Karpas-422 (cell line): ENCODE measurements at regions not wholly inside any gene's neighbourhood (a gene's known extent, or its start where the extent isn't known, plus 50 kb on each side); places are given as distances from the start of the nearest gene placed in this dataset.
"Not testable (repeated sequence)": the region's sequence is repeated elsewhere in the genome, so short reads cannot be mapped to it uniquely, and the experiment has no call there.

Source experiments
- DNase-seq: peaks from one replicate; pipeline ENCODE4 v3.0.0-alpha.2; 2015
- H2AFZ ChIP-seq: fragments of 200-600 bp; sonication (generic); 2 replicates; pipeline ENCODE4 v1.6.1; 2014; ENCODE audit warnings: antibody characterized with exemption, low read length, mixed read lengths
- H3K27ac ChIP-seq: fragments of 200-600 bp; sonication (generic); 2 replicates; pipeline ENCODE4 v1.5.1; 2014; ENCODE audit warnings: mild to moderate bottlenecking, low read length, moderate library complexity
- H3K27me3 ChIP-seq: fragments of 200-600 bp; sonication (generic); 2 replicates; pipeline ENCODE4 v1.6.1; 2014; ENCODE audit warnings: low read length, mixed read lengths
- H3K36me3 ChIP-seq: fragments of 200-600 bp; sonication (generic); 2 replicates; pipeline ENCODE4 v1.6.1; 2014; ENCODE audit warnings: low read length, mixed read lengths; ENCODE audit not compliant: insufficient read depth
- H3K4me1 ChIP-seq: fragments of 200-600 bp; sonication (generic); 2 replicates; pipeline ENCODE4 v1.6.1; 2014; ENCODE audit warnings: mild to moderate bottlenecking, low read length, mixed read lengths
- H3K4me2 ChIP-seq: fragments of 200-600 bp; sonication (generic); 2 replicates; pipeline ENCODE4 v1.6.1; 2014; ENCODE audit warnings: low read length, low read depth, mild to moderate bottlenecking; ENCODE audit not compliant: poor library complexity, severe bottlenecking
- H3K4me3 ChIP-seq: fragments of 200-600 bp; sonication (generic); 2 replicates; pipeline ENCODE4 v1.5.1; 2014; ENCODE audit warnings: mild to moderate bottlenecking, antibody characterized with exemption, low read length, mixed read lengths
- H3K79me2 ChIP-seq: fragments of 200-600 bp; sonication (generic); 2 replicates; pipeline ENCODE4 v1.6.1; 2014; ENCODE audit warnings: mild to moderate bottlenecking, low read length, mixed read lengths
- H3K9ac ChIP-seq: fragments of 200-600 bp; sonication (generic); 2 replicates; pipeline ENCODE4 v1.6.0; 2014; ENCODE audit warnings: low read length
- H3K9me2 ChIP-seq: fragments of 200-600 bp; sonication (generic), shearing (Covaris generic); replicated peaks from 2 replicates; pipeline ENCODE4 v1.6.0; 2014; ENCODE audit warnings: mild to moderate bottlenecking, low read length, moderate library complexity; ENCODE audit not compliant: insufficient read depth
- H3K9me3 ChIP-seq: fragments of 300-700, 200-600 bp; sonication (generic); 2 replicates; pipeline ENCODE4 v1.6.1; 2014; ENCODE audit warnings: low read length, mixed read lengths
- H4K20me1 ChIP-seq: fragments of 200-600 bp; sonication (generic); 2 replicates; pipeline ENCODE4 v1.6.1; 2014; ENCODE audit warnings: mild to moderate bottlenecking, antibody characterized with exemption, low read length, low read depth; ENCODE audit not compliant: insufficient read depth

DNA sequence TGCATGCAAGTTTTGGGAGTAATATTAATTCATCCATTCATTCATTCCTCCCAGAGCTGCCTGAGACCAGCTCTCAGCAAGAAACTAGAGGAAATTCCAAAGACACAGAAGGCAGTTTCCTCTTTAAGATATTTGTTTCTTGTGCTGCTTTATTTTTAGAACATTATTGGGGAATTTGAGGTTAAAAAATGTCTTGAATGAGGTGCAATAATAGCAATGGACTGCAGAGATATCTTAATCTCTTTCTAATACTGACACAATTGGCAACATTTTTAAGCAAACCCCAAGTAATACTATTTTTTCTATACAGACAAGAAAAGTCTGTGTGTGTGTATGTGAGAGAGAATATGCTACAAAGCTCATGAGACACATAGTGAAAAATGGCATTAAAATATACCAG, 190.2 kb upstream of the USP15 start:
- H3K27ac ChIP-seq = no peak overlapping the region
- no peak overlapping the region for H3K4me2 ChIP-seq
- no peaks in the 10 kb centered on the region for H3K27me3 ChIP-seq
- no peak overlapping the region for H2AFZ ChIP-seq
- no peaks in the 10 kb centered on the region for H3K79me2 ChIP-seq
- no peaks in the 10 kb centered on the region for H4K20me1 ChIP-seq
- H3K4me3 ChIP-seq = no peak overlapping the region
- H3K9me3 ChIP-seq = no peaks in the 10 kb centered on the region
- no peaks in the 10 kb centered on the region for H3K36me3 ChIP-seq
- no peak overlapping the region for H3K9ac ChIP-seq
- no peak for DNase-seq
- H3K9me2 ChIP-seq = no peaks in the 10 kb centered on the region
- no peaks in the 10 kb centered on the region for H3K4me1 ChIP-seq

DNA sequence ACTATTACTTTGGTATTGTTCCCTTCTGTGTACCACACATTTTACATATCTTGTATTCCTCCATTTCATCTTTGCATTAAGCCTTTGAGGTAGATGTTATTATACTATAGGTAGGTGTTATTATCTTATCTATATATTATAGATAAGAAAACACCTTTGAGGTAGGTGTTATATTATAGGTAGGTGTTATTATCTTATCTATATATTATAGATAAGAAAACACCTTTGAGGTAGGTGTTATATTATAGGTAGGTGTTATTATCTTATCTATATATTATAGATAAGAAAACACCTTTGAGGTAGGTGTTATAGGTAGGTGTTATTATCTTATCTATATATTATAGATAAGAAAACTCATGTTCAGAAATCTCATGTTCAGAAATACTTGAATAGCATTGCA, 187.0 kb upstream of the USP15 start:
- H3K9me3 ChIP-seq, H3K4me3 ChIP-seq, H2AFZ ChIP-seq, H3K4me2 ChIP-seq, H3K4me1 ChIP-seq, H4K20me1 ChIP-seq, H3K36me3 ChIP-seq, DNase-seq, H3K27ac ChIP-seq, H3K79me2 ChIP-seq, H3K27me3 ChIP-seq, H3K9ac ChIP-seq, H3K9me2 ChIP-seq: not testable (repeated sequence)

DNA sequence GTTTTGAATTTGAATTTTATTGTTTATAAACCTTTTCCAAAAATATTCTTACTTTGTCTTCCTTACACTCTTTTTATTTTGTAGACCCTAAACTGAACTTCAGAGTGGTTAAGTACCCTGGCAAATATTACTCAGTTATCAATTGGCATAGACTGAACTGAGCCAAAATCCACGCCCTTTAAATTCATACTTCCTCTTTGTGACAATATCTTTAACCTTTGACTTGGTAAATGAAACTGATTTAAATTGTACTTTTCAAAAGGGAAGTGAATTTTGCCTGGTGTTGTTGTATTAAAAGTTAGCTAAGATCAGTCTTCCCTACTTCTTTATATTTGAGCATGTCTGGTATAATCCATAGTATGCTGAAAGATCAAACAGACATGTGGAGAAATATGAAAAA, 184.3 kb upstream of the USP15 start:
- H3K9me2 ChIP-seq = no peaks in the 10 kb centered on the region
- no peaks in the 10 kb centered on the region for H3K79me2 ChIP-seq
- H3K27me3 ChIP-seq = no peaks in the 10 kb centered on the region
- H4K20me1 ChIP-seq = no peaks in the 10 kb centered on the region
- no peak for DNase-seq
- H3K36me3 ChIP-seq = no peaks in the 10 kb centered on the region
- no peak overlapping the region for H3K9ac ChIP-seq
- no peaks in the 10 kb centered on the region for H3K4me1 ChIP-seq
- no peak overlapping the region for H3K4me2 ChIP-seq
- H2AFZ ChIP-seq = no peak overlapping the region
- H3K27ac ChIP-seq = no peak overlapping the region
- H3K4me3 ChIP-seq = no peak overlapping the region
- no peaks in the 10 kb centered on the region for H3K9me3 ChIP-seq

DNA sequence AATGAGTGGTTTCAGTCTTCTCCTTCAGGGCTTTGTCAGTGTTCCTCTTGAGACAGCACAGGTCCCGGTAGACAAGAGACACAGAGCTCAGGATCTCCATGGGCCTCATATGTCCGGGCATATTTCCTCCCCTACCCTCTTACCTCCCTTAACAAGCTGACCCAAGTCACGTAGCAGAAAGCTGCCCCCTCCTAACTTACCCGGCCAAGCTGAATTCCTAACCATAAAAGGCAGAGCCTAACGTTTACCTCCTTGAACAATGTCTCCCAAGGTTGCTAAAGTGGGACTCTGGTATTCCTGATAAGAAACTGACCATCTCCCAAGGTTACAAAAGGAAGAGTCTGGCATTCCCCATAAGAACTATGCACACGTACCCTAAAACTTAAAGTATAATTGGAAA, 182.2 kb upstream of the USP15 start:
- H3K9me2 ChIP-seq = no peaks in the 10 kb centered on the region
- DNase-seq = no peak

DNA sequence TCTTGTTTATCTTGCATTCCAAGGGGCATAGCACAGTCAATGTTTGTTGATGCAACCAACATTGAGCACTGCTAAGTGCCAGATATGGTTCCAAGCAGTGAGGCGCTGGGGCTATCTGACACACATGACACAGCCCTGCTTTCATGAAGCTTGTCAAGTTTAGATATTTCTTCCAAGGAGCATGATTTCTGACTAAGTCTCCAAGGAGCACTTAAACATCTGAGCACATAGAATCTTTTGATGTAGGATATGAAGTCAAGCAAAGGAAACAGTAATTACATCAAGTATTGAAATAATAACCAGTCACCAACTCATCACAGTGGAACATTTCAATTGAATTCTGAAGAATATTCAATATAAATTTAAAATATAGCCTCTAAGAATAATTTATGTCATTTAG, 177.8 kb upstream of the USP15 start:
- no peak overlapping the region for H3K4me3 ChIP-seq
- no peaks in the 10 kb centered on the region for H4K20me1 ChIP-seq
- no peak for DNase-seq
- H3K9me2 ChIP-seq = no peaks in the 10 kb centered on the region
- H3K9me3 ChIP-seq = no peaks in the 10 kb centered on the region
- H2AFZ ChIP-seq = no peak overlapping the region
- no peaks in the 10 kb centered on the region for H3K79me2 ChIP-seq
- peaks cover 3% of the 10 kb centered on the region; the same call in 1 of the 2 replicates for H3K4me1 ChIP-seq
- H3K9ac ChIP-seq = no peak overlapping the region
- H3K36me3 ChIP-seq = no peaks in the 10 kb centered on the region
- H3K27me3 ChIP-seq = no peaks in the 10 kb centered on the region
- no peak overlapping the region for H3K4me2 ChIP-seq
- no peak overlapping the region for H3K27ac ChIP-seq

More for the DNA sequence above, 182.2 kb upstream of the USP15 start:
- Histone ChIP-seq H3K4me1 (peaks cover under 1% of the 10 kb centered on the region; the same call in 1 of the 2 replicates), H3K9ac (no peak overlapping the region), H2AFZ (no peak overlapping the region), H3K9me3 (no peaks in the 10 kb centered on the region), H4K20me1 (no peaks in the 10 kb centered on the region), H3K27ac (no peak overlapping the region), H3K79me2 (no peaks in the 10 kb centered on the region), H3K4me3 (no peak overlapping the region), H3K4me2 (no peak overlapping the region), H3K36me3 (no peaks in the 10 kb centered on the region), H3K27me3 (no peaks in the 10 kb centered on the region)

DNA sequence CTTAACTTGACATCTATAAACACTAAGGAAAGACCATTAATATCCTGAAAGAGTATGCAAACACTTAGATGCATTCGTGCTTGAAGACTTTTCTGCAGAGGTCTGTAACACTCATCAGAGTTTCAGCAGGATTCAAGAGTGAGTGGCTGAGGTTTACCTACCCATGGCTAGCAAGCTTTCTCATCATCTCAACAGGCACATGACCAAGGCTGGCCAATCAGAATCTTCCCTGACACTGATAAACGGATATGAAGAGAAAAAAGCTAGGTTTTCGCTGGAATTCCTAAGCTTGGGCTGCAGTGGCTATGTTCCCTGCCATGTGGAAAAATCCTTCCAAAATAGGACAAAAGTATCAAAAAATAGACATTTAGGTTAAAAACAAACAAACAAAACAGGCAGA, 162.1 kb upstream of the USP15 start:
- peak; percentile 46 for DNase-seq
- no peaks in the 10 kb centered on the region for H3K79me2 ChIP-seq
- H2AFZ ChIP-seq = no peak overlapping the region
- H3K27me3 ChIP-seq = no peaks in the 10 kb centered on the region
- H3K4me2 ChIP-seq = no peak overlapping the region
- no peaks in the 10 kb centered on the region for H3K9me3 ChIP-seq
- H3K9me2 ChIP-seq = no peaks in the 10 kb centered on the region
- H4K20me1 ChIP-seq = no peaks in the 10 kb centered on the region
- H3K9ac ChIP-seq = no peak overlapping the region
- H3K4me1 ChIP-seq = no peaks in the 10 kb centered on the region
- H3K36me3 ChIP-seq = no peaks in the 10 kb centered on the region
- no peak overlapping the region for H3K4me3 ChIP-seq
- H3K27ac ChIP-seq = no peak overlapping the region

DNA sequence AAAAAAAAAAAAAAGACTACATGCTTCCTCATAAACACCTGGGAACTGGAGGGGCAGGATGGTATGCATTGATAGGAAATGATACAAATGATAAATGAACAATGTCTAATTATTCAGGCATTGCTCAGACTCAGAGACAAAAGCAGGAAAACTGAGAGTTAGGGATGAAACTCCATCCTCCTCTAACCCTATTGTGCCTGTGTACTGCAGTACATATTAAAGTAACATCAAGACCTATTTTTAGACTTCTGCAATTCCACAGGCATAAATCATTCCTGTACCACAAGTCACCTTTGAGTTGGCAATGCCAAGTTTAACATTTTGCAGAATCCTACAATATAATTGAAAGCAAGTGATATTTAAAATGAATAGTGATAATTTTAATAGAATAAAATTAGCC, 156.5 kb upstream of the USP15 start:
- Histone ChIP-seq H3K4me2 (no peak overlapping the region), H3K79me2 (no peaks in the 10 kb centered on the region), H3K9me3 (no peaks in the 10 kb centered on the region), H3K4me1 (no peaks in the 10 kb centered on the region), H3K27ac (no peak overlapping the region), H4K20me1 (no peaks in the 10 kb centered on the region), H3K27me3 (no peaks in the 10 kb centered on the region), H2AFZ (no peak overlapping the region), H3K4me3 (no peak overlapping the region), H3K36me3 (no peaks in the 10 kb centered on the region), H3K9ac (no peak overlapping the region), H3K9me2 (no peaks in the 10 kb centered on the region)
- DNase-seq = peak; percentile 1

DNA sequence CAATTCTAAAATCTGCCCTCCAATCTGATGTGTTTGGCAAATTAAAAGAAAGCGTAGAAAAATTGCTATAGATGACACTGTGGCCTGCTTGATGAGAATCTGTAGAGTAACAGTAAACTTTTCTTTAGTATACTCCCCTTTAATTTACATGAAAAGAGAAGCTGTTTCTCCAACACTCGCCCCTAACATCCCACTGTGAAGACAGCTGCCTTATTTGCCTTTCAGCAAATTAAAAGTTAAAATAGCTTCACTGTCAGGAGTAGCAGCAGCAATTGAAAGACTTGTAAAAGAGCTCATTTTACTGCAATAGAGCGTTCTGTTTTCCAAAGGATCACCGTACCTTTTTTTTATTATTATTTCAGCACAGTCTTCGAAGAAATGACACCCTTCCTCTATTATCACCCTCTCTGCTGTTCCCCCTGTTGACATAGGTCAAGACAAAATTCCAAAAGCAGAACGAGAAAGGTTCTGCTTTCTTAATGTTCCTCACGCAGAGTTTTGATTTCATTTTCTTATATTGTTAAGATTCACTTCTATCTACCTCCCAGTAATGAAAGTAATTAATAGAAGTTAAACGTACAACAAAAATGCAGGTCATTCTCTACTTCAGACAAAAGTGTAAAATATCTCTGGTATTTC, 153.5 kb upstream of the USP15 start:
- no peaks in the 10 kb centered on the region for H4K20me1 ChIP-seq
- H2AFZ ChIP-seq = no peak overlapping the region
- H3K27ac ChIP-seq = no peak overlapping the region
- no peaks in the 10 kb centered on the region for H3K9me2 ChIP-seq
- no peak overlapping the region for H3K4me2 ChIP-seq
- no peak overlapping the region for H3K4me3 ChIP-seq
- no peaks in the 10 kb centered on the region for H3K27me3 ChIP-seq
- H3K4me1 ChIP-seq = no peaks in the 10 kb centered on the region
- H3K9ac ChIP-seq = no peak overlapping the region
- H3K36me3 ChIP-seq = no peaks in the 10 kb centered on the region
- H3K79me2 ChIP-seq = no peaks in the 10 kb centered on the region
- no peak for DNase-seq
- H3K9me3 ChIP-seq = no peaks in the 10 kb centered on the region
